Suprapubic skin (tissue), 4 donors: ENCODE measurements at regions not wholly inside any gene's neighbourhood (a gene's known extent, or its start where the extent isn't known, plus 50 kb on each side); places are given as distances from the start of the nearest gene placed in this dataset.
A peak's percentile ranks its signal among the peaks of the same experiment; 100 is the strongest.

Source experiments
- DNase-seq, 2 donors: peaks; one replicate each; pipeline ENCODE4 v3.0.0-alpha.2; 2019; ENCODE audit warnings: low spot score in 2 of 2
- H3K27ac ChIP-seq: fragments of 200-600 bp; sonication (generic); one replicate; pipeline ENCODE4 v1.5.1; 2019
- H3K27me3 ChIP-seq: fragments of 200-600 bp; sonication (generic); one replicate; pipeline ENCODE4 v1.5.1; 2019
- H3K36me3 ChIP-seq: fragments of 200-600 bp; sonication (generic); one replicate; pipeline ENCODE4 v1.5.1; 2019
- H3K4me1 ChIP-seq: fragments of 200-600 bp; sonication (generic); one replicate; pipeline ENCODE4 v1.5.1; 2019
- H3K4me3 ChIP-seq: fragments of 200-600 bp; sonication (generic); one replicate; pipeline ENCODE4 v1.5.1; 2019; ENCODE audit warnings: mild to moderate bottlenecking
- H3K9me3 ChIP-seq: fragments of 200-600 bp; sonication (generic); one replicate; pipeline ENCODE4 v1.5.1; 2019
- EP300 ChIP-seq: sonication (generic); formaldehyde crosslinking; IDR thresholded peaks from one replicate; pipeline ENCODE4 v1.6.1; 2017; ENCODE audit warnings: antibody characterized with exemption
- POLR2A ChIP-seq, 2 donors: fragments of 450-650 bp; IDR thresholded peaks; one replicate each; pipeline ENCODE4 v1.6.1; 2017; ENCODE audit warnings: antibody characterized with exemption in 2 of 2, mild to moderate bottlenecking in 2 of 2, moderate library complexity in 2 of 2
- POLR2AphosphoS5 ChIP-seq, 3 donors: sonication (generic); formaldehyde crosslinking; IDR thresholded peaks; one replicate each; pipeline ENCODE4 v1.6.1; 2017; ENCODE audit warnings: antibody characterized with exemption in 3 of 3
- WGBS: methylation state at CpG from one replicate; pipeline ENCODE4 v1.1.5; 2018; 5-methylcytosine and 5-hydroxymethylcytosine counted together
- TF ChIP-seq, protein P1 (sequence below), 2 donors: fragments of 200-600 bp in 1 of 2; fragments of 450-650 bp in 1 of 2; sonication (generic) in 1 of 2; IDR thresholded peaks; one replicate each; pipeline ENCODE4 v1.5.1; 2016 to 2019; ENCODE audit warnings: antibody characterized with exemption in 2 of 2, mild to moderate bottlenecking in 1 of 2, moderate library complexity in 1 of 2

- peak in 1 of 2 donors; percentile 16 for DNase-seq
- Histone ChIP-seq H3K36me3 (no peaks in the 10 kb centered on the region), H3K27me3 (peaks cover 7% of the 10 kb centered on the region), H3K4me1 (peaks cover 16% of the 10 kb centered on the region), H3K4me3 (no peak overlapping the region), H3K27ac (no peak overlapping the region), H3K9me3 (no peaks in the 10 kb centered on the region)
- TF ChIP-seq POLR2A (IDR thresholded peaks at IDR 0.05) = no peak
- no peak for TF ChIP-seq EP300
- TF ChIP-seq POLR2AphosphoS5 (IDR thresholded peaks at IDR 0.05) = no peak
- TF ChIP-seq, protein P1, sequence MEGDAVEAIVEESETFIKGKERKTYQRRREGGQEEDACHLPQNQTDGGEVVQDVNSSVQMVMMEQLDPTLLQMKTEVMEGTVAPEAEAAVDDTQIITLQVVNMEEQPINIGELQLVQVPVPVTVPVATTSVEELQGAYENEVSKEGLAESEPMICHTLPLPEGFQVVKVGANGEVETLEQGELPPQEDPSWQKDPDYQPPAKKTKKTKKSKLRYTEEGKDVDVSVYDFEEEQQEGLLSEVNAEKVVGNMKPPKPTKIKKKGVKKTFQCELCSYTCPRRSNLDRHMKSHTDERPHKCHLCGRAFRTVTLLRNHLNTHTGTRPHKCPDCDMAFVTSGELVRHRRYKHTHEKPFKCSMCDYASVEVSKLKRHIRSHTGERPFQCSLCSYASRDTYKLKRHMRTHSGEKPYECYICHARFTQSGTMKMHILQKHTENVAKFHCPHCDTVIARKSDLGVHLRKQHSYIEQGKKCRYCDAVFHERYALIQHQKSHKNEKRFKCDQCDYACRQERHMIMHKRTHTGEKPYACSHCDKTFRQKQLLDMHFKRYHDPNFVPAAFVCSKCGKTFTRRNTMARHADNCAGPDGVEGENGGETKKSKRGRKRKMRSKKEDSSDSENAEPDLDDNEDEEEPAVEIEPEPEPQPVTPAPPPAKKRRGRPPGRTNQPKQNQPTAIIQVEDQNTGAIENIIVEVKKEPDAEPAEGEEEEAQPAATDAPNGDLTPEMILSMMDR (IDR thresholded peaks at IDR 0.05) = no peak
- WGBS = 83% methylated on average over 14 of the region's 14 CpGs
These were observed 85.1 kb upstream of the SDK1 start for GRCh38 chr7:3215624-3216585.

DNA sequence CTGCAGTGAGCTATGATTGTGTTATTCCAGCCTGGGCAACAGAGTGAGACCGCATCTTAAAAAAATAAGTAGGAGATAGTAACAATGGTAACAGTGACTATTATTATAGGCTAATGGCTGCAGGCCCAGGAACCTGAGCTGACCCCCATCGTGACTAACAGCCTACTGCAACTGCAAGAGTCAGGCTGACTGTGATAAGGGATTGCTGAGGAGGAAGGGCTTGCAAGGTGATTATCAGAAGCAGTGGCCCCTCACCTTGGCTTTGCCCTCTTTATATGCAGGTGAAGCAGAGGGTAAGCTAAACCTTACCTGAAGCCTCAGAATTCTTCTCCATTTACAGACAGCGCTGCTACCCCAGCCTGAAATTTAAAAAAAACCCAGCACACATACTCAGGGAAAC is 83.9 kb upstream of the SDK1 start:
- H3K36me3 ChIP-seq = no peaks in the 10 kb centered on the region
- 83% methylated on average over 3 of the region's 3 CpGs for WGBS
- no peak overlapping the region for H3K4me3 ChIP-seq
- TF ChIP-seq POLR2A (IDR thresholded peaks at IDR 0.05) (no peak), POLR2AphosphoS5 (IDR thresholded peaks at IDR 0.05) (no peak), EP300 (no peak)
- TF ChIP-seq, protein P1 (IDR thresholded peaks at IDR 0.05) = no peak
- H3K27ac ChIP-seq = no peak overlapping the region
- no peaks in the 10 kb centered on the region for H3K9me3 ChIP-seq
- H3K4me1 ChIP-seq = peaks cover 16% of the 10 kb centered on the region
- no peak for DNase-seq
- peaks cover 7% of the 10 kb centered on the region for H3K27me3 ChIP-seq

DNA sequence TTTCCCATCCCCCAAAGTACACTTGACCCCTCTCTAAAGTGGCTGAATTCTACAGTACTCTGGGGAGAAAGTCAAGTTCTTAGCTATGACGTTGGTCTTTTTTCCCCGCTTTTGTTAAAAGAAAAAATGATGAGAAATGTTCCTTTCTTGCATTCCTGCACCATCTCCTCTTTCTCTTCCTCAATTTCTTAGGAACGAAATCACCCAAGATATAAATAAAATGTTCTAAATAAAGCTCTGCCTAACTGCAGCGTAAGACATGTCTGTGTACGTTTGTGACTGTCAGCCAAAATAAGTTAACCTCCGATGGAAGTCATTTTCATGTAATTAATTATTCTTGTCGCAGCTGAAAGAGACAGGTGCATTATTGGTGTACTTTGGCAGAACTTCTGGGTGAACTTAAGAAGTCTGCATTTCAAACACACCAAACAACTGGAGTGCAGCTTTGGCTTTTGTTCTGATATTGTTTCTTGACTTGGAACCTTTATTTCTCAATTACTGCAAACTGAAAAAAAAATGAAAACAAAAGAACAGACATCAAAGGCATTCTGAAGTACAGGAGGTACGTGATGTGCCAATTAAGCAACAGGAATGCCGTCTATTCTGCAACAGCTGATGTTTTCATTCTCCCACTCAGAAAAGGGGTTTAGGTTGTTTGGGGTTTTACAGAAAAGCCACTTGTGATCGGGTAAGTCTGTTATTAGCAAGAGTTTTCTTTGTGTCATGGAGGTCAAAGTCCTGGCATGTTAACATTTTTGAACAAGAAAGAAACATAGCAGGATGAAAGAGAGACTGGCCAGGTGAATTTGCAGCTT is 82.4 kb upstream of the SDK1 start:
- 16% methylated on average over 10 of the region's 10 CpGs for WGBS
- Histone ChIP-seq H3K4me3 (no peak overlapping the region), H3K27me3 (peaks cover 12% of the 10 kb centered on the region), H3K9me3 (no peaks in the 10 kb centered on the region), H3K4me1 (peaks cover 16% of the 10 kb centered on the region), H3K36me3 (no peaks in the 10 kb centered on the region), H3K27ac (no peak overlapping the region)
- TF ChIP-seq, protein P1 (IDR thresholded peaks at IDR 0.05) = no peak
- no peak for TF ChIP-seq EP300
- TF ChIP-seq POLR2A (IDR thresholded peaks at IDR 0.05) = no peak
- no peak for TF ChIP-seq POLR2AphosphoS5 (IDR thresholded peaks at IDR 0.05)
- no peak for DNase-seq

DNA sequence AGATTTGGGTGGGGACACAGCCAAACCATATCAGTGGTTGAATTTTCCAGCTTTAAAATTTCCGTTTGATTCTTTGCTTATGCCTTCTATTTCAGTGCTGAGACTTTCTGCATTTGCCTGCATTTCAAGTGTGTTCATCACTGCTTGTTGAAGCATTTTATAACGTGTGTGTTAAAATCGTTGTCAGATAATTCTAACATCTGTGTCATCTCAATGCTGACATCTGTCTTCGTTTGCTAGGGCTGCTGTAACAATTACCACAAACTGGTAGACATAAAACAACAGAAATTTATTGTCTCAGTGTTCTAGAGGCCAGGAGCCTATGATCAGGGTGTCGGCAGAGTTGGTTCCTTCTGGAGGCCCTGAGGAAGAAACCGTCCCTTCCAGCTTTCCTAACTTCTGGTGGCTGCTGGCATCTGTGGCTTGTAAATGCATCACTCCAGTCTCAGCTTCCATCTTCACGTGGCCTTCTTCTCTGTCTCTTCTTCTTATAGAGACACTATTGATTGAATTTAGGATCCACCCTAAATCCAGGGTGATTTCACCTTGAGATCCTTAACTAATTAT is 71.1 kb upstream of the SDK1 start:
- H3K9me3 ChIP-seq = no peaks in the 10 kb centered on the region
- 67% methylated on average over 7 of the region's 7 CpGs for WGBS
- TF ChIP-seq POLR2AphosphoS5 (IDR thresholded peaks at IDR 0.05) (no peak), EP300 (no peak), POLR2A (IDR thresholded peaks at IDR 0.05) (no peak)
- TF ChIP-seq, protein P1 (IDR thresholded peaks at IDR 0.05) = no peak

More for the DNA sequence above, 71.1 kb upstream of the SDK1 start:
- Histone ChIP-seq H3K36me3 (no peaks in the 10 kb centered on the region), H3K27me3 (peaks cover 3% of the 10 kb centered on the region), H3K27ac (no peak overlapping the region), H3K4me1 (no peaks in the 10 kb centered on the region), H3K4me3 (no peak overlapping the region)
- no peak for DNase-seq
